ENCODE measurements at regions not wholly inside any gene's neighbourhood (a gene's known extent, or its start where the extent isn't known, plus 50 kb on each side); places are given as distances from the start of the nearest gene placed in this dataset.
"Not testable (repeated sequence)": the region's sequence is repeated elsewhere in the genome, so short reads cannot be mapped to it uniquely, and the experiment has no call there.

DNA sequence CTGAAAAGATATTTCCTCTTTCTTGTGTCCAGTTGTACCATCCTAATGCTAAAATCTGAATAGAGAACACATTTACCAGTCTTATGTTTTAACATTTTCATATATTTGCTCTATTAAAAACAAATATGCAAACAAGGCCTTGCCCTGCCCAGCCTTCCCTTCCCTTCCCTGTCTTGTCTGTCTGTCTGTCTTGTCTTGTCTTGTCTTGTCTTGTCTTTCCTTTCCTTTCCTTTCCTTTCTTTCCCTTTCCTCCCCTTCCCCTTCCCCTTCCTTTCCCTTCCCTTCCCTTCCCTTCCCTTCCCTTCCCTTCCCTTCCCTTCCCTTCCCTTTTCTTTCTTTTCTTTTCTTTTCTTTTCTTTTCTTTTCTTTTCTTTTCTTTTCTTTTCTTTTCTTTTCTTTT lies 1103.5 kb downstream of the STIM2 start:
- Mint-ChIP-seq H3K36me3 (no peaks in the 10 kb centered on the region), H3K27ac (no peak overlapping the region), H3K4me3 (no peak overlapping the region), H3K27me3 (no peaks in the 10 kb centered on the region), H3K9me3 (peaks cover 2% of the 10 kb centered on the region), H3K4me1 (no peaks in the 10 kb centered on the region)
- no peak for DNase-seq

DNA sequence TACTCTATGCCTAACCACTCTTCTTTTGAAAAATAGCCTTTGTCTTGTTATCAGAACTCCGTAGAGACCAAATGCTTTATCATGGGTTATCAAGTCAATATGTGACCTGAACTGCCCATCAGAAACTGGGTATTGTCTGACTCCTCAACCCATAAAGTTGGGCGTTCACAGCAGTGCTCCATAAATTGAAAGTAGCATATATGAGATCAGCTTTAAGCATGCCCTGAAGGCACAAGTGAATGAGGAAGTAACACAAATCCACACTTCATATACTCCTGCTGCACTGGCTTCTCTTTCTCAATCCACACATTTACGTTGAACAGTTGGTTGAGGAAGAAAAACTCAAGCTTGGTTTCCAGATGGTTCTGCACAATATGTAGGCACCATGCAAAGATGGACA lies 1106.0 kb downstream of the STIM2 start:
- no peak overlapping the region for H3K27ac Mint-ChIP-seq
- H3K9me3 Mint-ChIP-seq = no peaks in the 10 kb centered on the region
- no peaks in the 10 kb centered on the region for H3K36me3 Mint-ChIP-seq
- DNase-seq = no peak
- no peaks in the 10 kb centered on the region for H3K27me3 Mint-ChIP-seq
- H3K4me3 Mint-ChIP-seq = no peak overlapping the region
- H3K4me1 Mint-ChIP-seq = no peaks in the 10 kb centered on the region

DNA sequence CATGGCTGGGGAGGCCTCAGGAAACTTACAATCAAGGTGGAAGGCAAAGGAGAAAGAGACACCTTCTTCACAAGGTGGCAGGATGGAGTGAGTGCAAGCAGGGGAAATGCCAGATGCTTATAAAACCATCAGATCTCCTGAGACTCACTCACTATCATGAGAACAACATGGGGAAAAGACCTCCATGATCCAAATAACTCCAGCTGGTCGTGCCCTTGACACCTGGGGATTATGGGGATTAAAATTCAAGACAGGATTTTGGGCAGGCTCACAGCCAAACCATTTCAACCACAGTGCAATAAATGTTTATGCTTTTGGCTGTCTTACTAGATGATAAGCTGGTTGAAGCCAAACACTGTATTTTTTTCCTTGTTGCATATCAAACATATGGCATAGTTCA lies 1112.4 kb downstream of the STIM2 start:
- no peak for DNase-seq
- Mint-ChIP-seq H3K27ac (no peak overlapping the region), H3K36me3 (no peaks in the 10 kb centered on the region), H3K4me3 (no peak overlapping the region), H3K4me1 (no peaks in the 10 kb centered on the region), H3K9me3 (no peaks in the 10 kb centered on the region), H3K27me3 (no peaks in the 10 kb centered on the region)

DNA sequence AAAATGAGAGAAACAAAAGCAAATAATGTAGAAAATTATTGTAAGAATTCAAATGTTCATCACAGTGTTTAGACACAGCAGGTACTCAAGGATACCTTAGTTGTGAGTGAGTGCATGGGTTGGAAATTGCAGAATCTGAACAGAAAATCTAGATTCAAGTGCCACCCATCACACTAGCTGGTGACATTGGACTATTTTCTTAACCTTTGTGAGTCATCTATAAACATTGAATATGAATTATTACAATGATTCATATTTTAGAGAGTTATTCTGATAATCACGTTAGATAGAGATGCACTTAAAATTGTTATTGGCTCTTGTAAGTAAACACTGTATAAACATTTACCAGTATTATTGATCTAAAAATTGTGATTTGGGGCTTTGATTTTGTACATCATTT lies 1113.1 kb downstream of the STIM2 start:
- DNase-seq = no peak
- no peak overlapping the region for H3K27ac Mint-ChIP-seq
- no peaks in the 10 kb centered on the region for H3K4me1 Mint-ChIP-seq
- no peaks in the 10 kb centered on the region for H3K9me3 Mint-ChIP-seq
- no peak overlapping the region for H3K4me3 Mint-ChIP-seq
- H3K27me3 Mint-ChIP-seq = no peaks in the 10 kb centered on the region
- no peaks in the 10 kb centered on the region for H3K36me3 Mint-ChIP-seq

DNA sequence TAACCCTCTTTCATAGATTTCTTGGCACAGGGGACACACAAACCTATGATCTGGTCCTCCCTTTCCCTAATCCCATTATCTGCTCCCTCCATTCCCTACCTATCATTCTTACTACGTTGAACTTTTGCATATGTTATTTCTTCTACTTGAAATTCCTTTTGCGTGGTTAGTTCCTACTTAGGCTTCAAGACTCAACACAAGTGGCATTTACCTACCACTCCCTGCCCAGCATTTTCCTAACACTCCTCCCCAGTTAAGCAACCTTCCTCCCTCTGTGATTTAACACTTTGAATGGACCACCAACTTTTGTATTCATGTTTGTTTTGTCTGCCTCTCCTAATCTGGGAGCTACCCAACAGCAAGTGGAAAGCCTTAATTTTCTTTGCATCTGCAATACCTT lies 1113.7 kb downstream of the STIM2 start:
- Mint-ChIP-seq H3K27me3 (no peaks in the 10 kb centered on the region), H3K4me3 (no peak overlapping the region), H3K4me1 (no peaks in the 10 kb centered on the region), H3K27ac (no peak overlapping the region), H3K36me3 (no peaks in the 10 kb centered on the region), H3K9me3 (peaks cover 4% of the 10 kb centered on the region)
- DNase-seq = no peak

DNA sequence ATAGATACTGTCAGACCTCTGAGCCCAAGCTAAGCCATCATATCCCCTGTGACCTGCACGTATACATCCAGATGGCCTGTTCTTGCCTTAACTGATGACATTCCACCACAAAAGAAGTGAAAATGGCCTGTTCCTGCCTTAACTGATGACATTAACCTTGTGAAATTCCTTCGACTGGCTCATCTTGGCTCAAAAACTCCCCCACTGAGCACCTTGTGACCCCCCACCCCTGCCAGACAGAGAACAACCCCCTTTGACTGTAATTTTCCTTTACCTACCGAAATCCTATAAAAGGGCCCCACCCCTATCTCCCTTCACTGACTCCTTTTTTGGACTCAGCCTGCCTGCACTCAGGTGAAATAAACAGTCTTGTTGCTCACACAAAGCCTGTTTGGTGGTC lies 1114.2 kb downstream of the STIM2 start:
- H3K36me3 Mint-ChIP-seq, H3K4me1 Mint-ChIP-seq, H3K27me3 Mint-ChIP-seq, H3K9me3 Mint-ChIP-seq, DNase-seq, H3K4me3 Mint-ChIP-seq, H3K27ac Mint-ChIP-seq: not testable (repeated sequence)

DNA sequence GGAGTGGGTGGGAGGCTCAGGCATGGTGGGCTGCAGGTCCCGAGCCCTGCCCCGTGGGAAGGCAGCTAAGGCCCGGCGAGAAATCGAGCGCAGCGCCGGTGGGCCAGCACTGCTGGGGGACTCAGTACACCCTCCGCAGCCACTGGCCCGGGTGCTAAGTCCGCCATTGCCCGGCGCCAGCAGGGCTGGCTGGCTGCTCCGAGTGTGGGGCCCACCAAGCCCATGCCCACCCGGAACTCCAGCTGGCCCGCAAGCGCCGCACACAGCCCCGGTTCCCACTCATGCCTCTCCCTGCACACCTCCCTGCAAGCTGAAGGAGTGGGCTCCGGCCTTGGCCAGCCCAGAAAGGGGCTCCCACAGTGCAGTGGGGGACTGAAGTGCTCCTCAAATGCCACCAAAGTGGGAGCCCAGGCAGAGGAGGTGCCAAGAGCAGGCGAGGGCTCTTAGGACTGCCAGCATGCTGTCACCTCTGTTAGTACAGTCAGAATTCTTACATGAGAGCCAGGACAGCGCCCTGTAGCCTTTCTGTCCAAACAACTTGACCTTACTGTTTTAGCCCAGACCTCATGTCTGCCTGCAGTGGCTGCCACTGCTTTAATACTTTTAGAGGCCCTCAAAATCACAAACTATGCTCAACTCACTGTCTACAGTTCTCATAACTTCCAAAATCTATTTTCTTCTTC lies 1117.9 kb downstream of the STIM2 start:
- H3K27ac Mint-ChIP-seq, H3K4me3 Mint-ChIP-seq, H3K36me3 Mint-ChIP-seq, DNase-seq, H3K27me3 Mint-ChIP-seq, H3K9me3 Mint-ChIP-seq, H3K4me1 Mint-ChIP-seq: not testable (repeated sequence)

DNA sequence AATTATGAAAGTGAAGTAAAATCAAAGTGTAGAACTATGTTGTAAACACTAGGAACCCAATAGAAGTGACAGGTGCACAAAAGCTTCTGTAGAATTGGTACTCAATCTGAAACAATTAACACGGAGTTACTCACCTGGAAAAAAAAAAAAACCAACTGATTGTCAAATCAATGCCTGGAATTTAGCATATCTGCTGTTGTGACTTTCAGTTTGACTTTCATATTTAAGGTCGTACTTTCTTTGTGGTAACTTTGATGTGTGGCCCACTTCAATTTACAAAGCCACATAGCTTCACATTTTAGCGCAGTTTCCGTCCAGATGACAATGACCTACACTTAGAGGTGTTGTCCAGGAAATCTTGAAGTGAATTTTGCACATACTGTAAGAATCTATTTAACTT lies 1124.9 kb downstream of the STIM2 start:
- Mint-ChIP-seq H3K36me3 (no peaks in the 10 kb centered on the region), H3K4me3 (no peak overlapping the region), H3K27me3 (no peaks in the 10 kb centered on the region), H3K27ac (no peak overlapping the region), H3K9me3 (no peaks in the 10 kb centered on the region), H3K4me1 (no peaks in the 10 kb centered on the region)
- no peak for DNase-seq

DNA sequence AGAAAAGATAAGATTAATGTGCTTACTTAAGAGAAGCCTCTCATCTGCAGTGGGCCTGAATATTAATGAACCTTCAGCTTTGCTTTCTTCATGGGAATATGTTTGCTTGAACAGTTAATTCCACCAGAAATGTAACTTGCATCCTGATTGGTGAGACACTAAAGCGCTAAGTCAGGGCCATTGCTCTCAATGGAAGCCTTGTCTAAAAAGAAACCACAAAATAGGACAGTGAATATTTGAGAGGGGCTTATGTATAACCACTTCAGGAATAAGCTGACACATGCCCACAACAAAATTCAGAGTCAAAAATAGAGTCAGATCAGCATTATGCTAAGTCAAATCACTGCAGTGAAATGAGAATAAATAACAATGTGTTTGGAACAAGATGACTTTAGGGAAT lies 1125.8 kb downstream of the STIM2 start:
- Mint-ChIP-seq H3K27me3 (no peaks in the 10 kb centered on the region), H3K27ac (no peak overlapping the region), H3K36me3 (no peaks in the 10 kb centered on the region), H3K4me3 (no peak overlapping the region), H3K4me1 (no peaks in the 10 kb centered on the region), H3K9me3 (no peaks in the 10 kb centered on the region)
- DNase-seq = no peak

DNA sequence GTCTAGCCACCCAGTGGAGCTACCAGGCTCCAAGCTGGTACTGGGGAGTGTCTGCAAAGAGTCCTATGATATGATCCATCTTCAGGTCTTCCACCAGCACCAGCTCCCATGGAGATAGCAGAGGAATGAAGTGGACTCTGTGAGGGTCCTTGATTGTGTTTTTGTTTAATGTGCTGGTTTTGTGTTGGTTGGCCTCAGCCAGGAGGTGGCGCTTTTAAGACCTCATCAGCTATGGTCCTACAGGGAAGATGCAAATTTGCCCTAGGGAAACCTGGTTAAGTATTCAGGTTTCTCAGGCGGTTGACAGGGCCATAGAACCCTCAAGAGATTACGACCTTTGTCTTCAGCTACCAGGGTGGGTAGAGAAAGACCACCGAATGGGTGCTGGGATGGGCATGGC lies 1141.1 kb downstream of the STIM2 start:
- H3K27ac Mint-ChIP-seq = no peak overlapping the region
- no peaks in the 10 kb centered on the region for H3K36me3 Mint-ChIP-seq
- H3K9me3 Mint-ChIP-seq = peaks cover 4% of the 10 kb centered on the region
- H3K4me1 Mint-ChIP-seq = no peaks in the 10 kb centered on the region
- no peak overlapping the region for H3K4me3 Mint-ChIP-seq
- H3K27me3 Mint-ChIP-seq = no peaks in the 10 kb centered on the region
- DNase-seq = no peak

DNA sequence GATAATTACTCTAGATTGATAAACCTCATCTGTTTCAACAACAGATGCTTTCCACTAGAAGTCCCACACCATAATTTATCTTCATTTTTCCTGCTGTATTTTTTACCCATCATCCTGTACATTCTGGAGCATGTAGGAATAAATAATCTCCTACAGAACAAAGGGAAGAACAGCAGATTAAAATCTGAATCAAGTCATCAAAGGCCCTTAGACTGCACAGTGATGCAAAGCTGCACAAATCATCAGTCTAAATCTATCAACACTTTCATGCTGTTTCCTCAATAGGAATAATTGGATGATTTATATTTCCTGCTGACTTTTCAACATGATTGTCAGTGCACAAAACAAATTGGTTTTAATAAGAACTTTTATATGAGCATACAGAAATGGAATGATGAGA lies 1143.9 kb downstream of the STIM2 start:
- Mint-ChIP-seq H3K4me1 (no peaks in the 10 kb centered on the region), H3K27ac (no peak overlapping the region), H3K36me3 (no peaks in the 10 kb centered on the region)

DNA sequence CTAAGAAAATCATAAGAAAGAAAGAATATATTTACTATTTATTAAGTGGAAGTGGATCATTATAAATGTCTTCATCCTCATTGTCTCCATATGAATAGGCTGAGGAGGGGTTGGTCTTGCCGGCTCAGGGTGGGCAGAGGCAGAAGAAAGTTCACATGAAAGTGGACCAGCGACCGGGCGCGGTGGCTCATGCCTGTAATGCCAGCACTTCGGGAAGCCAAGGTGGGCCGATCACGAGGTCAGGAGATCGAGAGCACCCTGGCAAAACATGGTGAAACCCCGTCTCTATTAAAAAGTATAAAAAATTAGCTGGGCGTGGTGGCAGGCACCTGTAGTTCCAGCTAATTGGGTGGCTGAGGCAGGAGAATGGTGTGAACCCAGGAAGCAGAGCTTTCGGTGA lies 1145.4 kb downstream of the STIM2 start:
- H3K27ac Mint-ChIP-seq = no peak overlapping the region
- DNase-seq = no peak
- H3K27me3 Mint-ChIP-seq = no peaks in the 10 kb centered on the region
- peaks cover 1% of the 10 kb centered on the region for H3K9me3 Mint-ChIP-seq
- no peak overlapping the region for H3K4me3 Mint-ChIP-seq
- H3K36me3 Mint-ChIP-seq = no peaks in the 10 kb centered on the region
- H3K4me1 Mint-ChIP-seq = no peaks in the 10 kb centered on the region

More for the DNA sequence above, 1143.9 kb downstream of the STIM2 start:
- no peak for DNase-seq
- Mint-ChIP-seq H3K9me3 (peaks cover 1% of the 10 kb centered on the region), H3K4me3 (no peak overlapping the region), H3K27me3 (no peaks in the 10 kb centered on the region)

DNA sequence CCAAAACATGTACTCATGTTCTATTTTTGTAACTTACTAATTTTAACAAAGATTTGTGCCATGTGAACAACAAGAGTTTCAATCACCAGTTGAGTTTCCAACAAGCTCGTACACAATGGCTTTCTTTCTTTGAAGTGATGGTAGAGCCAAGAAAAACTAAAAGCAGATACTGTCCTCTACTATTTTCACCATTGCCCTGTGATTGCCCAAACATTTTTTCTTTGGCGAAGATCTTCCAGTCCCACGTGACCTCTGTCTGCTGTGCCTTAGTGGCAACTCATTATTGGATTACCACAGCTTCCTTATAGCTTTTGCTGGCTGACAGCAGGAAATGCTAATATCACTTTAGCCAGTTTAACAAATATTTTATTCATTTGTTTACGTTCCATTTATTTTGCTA lies 1147.1 kb downstream of the STIM2 start:
- Mint-ChIP-seq H3K27ac (no peak overlapping the region), H3K27me3 (no peaks in the 10 kb centered on the region), H3K9me3 (peaks cover 1% of the 10 kb centered on the region), H3K4me3 (no peak overlapping the region), H3K36me3 (no peaks in the 10 kb centered on the region), H3K4me1 (no peaks in the 10 kb centered on the region)
- no peak for DNase-seq

DNA sequence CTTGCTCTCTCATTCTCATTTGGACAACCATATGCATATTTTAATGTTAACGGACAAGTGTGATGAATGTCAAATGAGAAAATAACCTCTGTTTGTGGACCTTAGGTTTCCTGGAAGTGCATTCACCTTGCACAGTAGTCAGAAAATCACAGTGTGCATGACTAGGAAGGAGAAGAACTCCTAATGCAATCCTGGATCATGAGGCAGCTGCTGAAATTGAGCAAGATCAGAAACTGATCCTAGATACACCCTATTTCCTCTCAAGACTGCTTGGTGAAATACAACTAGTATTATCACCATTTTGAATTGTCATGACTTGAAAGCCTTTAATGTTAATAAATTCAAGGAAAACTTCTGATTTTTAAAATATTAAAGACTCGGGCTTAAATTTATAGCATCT lies 1148.9 kb downstream of the STIM2 start:
- no peaks in the 10 kb centered on the region for H3K36me3 Mint-ChIP-seq
- no peaks in the 10 kb centered on the region for H3K4me1 Mint-ChIP-seq
- no peak overlapping the region for H3K27ac Mint-ChIP-seq
- DNase-seq = no peak
- no peaks in the 10 kb centered on the region for H3K9me3 Mint-ChIP-seq
- H3K27me3 Mint-ChIP-seq = no peaks in the 10 kb centered on the region
- no peak overlapping the region for H3K4me3 Mint-ChIP-seq

DNA sequence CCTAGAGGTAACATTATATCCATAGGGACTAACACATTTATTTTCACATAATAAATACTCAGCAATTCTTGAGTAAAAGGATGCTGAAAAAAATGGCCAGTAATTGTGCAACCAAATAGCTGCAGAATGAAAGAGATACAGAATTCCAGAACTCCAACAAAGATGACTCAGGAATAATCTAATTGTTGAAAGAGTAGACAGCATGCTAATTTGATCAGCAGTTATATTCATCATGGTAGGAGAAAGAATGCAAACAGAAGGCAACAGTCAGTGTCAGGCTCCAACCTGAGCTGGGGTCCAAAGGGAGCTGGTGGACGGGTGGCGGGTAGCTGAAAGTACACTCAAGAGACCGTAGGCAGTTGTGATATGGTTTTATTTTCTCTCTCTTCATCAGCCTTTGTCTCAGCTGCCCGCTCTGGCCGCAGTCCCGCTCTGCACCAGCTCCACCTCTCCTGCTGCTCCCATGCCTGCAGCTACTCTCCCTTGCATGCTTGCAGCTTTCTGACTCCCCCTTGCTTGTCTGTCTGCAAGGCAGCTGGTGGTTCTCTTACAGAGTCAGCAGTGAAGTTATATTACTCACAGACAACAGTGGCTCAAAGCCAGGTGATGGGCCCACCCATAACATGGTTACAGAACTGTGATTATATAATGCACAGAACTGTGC lies 1150.1 kb downstream of the STIM2 start:
- H3K36me3 Mint-ChIP-seq = no peaks in the 10 kb centered on the region
- H3K4me1 Mint-ChIP-seq = no peaks in the 10 kb centered on the region
- no peaks in the 10 kb centered on the region for H3K27me3 Mint-ChIP-seq
- DNase-seq = no peak
- H3K4me3 Mint-ChIP-seq = no peak overlapping the region
- H3K9me3 Mint-ChIP-seq = no peaks in the 10 kb centered on the region
- no peak overlapping the region for H3K27ac Mint-ChIP-seq

DNA sequence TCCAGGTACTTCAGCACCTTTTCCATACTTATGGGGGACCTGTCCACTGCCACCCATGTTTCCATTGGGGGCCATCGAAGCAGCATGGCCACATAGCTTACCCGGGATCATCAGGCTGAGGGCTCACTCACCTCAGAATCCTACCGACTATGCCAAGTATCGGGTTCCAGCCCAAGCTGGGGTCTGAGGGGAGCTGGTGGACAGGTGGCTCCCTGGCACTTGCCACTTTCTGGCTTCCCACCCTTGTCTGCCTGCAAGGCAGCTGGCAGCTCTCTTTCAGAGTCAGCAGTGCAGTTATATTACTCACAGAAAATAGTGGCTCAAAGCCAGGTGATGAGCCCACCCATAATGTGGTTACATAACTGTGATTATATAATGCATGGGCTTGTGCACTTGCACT lies 1153.8 kb downstream of the STIM2 start:
- H3K4me3 Mint-ChIP-seq = no peak overlapping the region
- DNase-seq = no peak
- H3K4me1 Mint-ChIP-seq = no peaks in the 10 kb centered on the region
- H3K9me3 Mint-ChIP-seq = no peaks in the 10 kb centered on the region
- H3K27me3 Mint-ChIP-seq = no peaks in the 10 kb centered on the region
- no peak overlapping the region for H3K27ac Mint-ChIP-seq
- H3K36me3 Mint-ChIP-seq = no peaks in the 10 kb centered on the region
